SU-DHL-6 (cell line): ENCODE measurements at regions not wholly inside any gene's neighbourhood (a gene's known extent, or its start where the extent isn't known, plus 50 kb on each side); places are given as distances from the start of the nearest gene placed in this dataset.

ENCODE experiments used
- H2AFZ ChIP-seq: fragments of 200-600 bp; sonication (generic); 2 replicates; pipeline ENCODE4 v1.6.1; 2014; ENCODE audit warnings: low read depth, mild to moderate bottlenecking, moderate library complexity, mixed read lengths, antibody characterized with exemption, low read length; ENCODE audit not compliant: severe bottlenecking
- H3F3A ChIP-seq: fragments of 200-600 bp; shearing (Covaris generic); 2 replicates; pipeline ENCODE4 v1.6.0; 2016; ENCODE audit warnings: antibody characterized with exemption, mild to moderate bottlenecking; ENCODE audit not compliant: insufficient read depth
- H3K27ac ChIP-seq: fragments of 200-600 bp; sonication (generic); 2 replicates; pipeline ENCODE4 v1.5.1; 2016; ENCODE audit warnings: low read depth, mild to moderate bottlenecking, low read length, moderate library complexity, mixed read lengths
- H3K27me3 ChIP-seq: fragments of 200-600 bp; sonication (generic), shearing (Covaris generic); 2 replicates; pipeline ENCODE4 v1.6.0; 2014; ENCODE audit warnings: mild to moderate bottlenecking, low read length
- H3K36me3 ChIP-seq: fragments of 200-600 bp; sonication (generic); 2 replicates; pipeline ENCODE4 v1.6.1; 2014; ENCODE audit warnings: mild to moderate bottlenecking, low read length, mixed read lengths
- H3K4me2 ChIP-seq: fragments of 300-600, 200-600 bp; shearing (Covaris generic), sonication (generic); 2 replicates; pipeline ENCODE4 v1.6.0; 2014; ENCODE audit warnings: low read length, low read depth, mild to moderate bottlenecking; ENCODE audit not compliant: poor library complexity, severe bottlenecking
- H3K4me3 ChIP-seq: fragments of 200-600 bp; sonication (generic); 2 replicates; pipeline ENCODE4 v1.5.1; 2014; ENCODE audit warnings: antibody characterized with exemption, low read length, mild to moderate bottlenecking, mixed read lengths; ENCODE audit not compliant: insufficient read depth, poor library complexity, severe bottlenecking
- H3K79me2 ChIP-seq: fragments of 200-600 bp; sonication (generic); 2 replicates; pipeline ENCODE4 v1.6.1; 2014; ENCODE audit warnings: mild to moderate bottlenecking, low read length, moderate library complexity; ENCODE audit not compliant: insufficient read depth
- H3K9ac ChIP-seq: fragments of 200-600 bp; sonication (generic); 2 replicates; pipeline ENCODE4 v1.7.0; 2014; ENCODE audit warnings: mild to moderate bottlenecking, low read length
- H3K9me2 ChIP-seq: fragments of 200-600 bp; sonication (generic); replicated peaks from 2 replicates; pipeline ENCODE4 v1.6.1; 2014; ENCODE audit warnings: low read length; ENCODE audit not compliant: insufficient read depth
- H3K9me3 ChIP-seq: fragments of 200-600 bp; sonication (generic); 2 replicates; pipeline ENCODE4 v1.6.1; 2014; ENCODE audit warnings: low read length, mixed read lengths; ENCODE audit not compliant: insufficient read depth
- H4K20me1 ChIP-seq: fragments of 200-600 bp; sonication (generic); 2 replicates; pipeline ENCODE4 v1.6.1; 2014; ENCODE audit warnings: low read depth, mild to moderate bottlenecking, antibody characterized with exemption, low read length, moderate library complexity, mixed read lengths
- EZH2phosphoT487 ChIP-seq: fragments of 200-600 bp; sonication (generic), shearing (Covaris generic); conservative IDR thresholded peaks from 2 replicates; pipeline ENCODE4 v1.6.1; 2018; ENCODE audit warnings: mild to moderate bottlenecking, antibody characterized with exemption, low read length, moderate library complexity, mixed read lengths
- TF ChIP-seq, protein P1 (sequence below): fragments of 200-600 bp; sonication (generic); IDR thresholded peaks from one replicate; pipeline ENCODE4 v1.5.1; 2017; ENCODE audit warnings: antibody characterized with exemption, mild to moderate bottlenecking, low read length, moderate library complexity; ENCODE audit not compliant: insufficient read depth, poor library complexity, severe bottlenecking

DNA sequence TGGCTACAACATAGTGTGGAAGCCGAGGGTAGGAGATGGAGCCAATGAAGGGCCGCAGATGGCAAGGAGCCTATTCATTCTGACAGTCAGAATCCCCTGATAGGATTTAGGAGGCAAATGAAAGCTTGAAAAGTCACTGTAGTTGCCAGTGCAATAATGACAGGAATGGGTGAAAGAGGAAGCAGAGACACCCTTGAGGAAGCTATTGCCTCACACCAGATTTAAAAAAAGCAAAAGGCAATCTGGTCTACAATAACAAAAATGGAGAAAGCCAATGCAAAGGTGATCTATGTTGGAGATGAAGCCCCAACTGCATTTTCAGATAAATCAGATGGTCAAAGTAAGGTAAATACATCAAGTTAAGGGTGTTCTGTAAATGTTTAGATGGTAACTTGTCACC, 158.5 kb downstream of the TUBA3C start:
- Histone ChIP-seq H3K9me2 (no peaks in the 10 kb centered on the region), H3K36me3 (no peaks in the 10 kb centered on the region), H3F3A (no peaks in the 10 kb centered on the region), H3K9me3 (no peaks in the 10 kb centered on the region), H3K79me2 (no peaks in the 10 kb centered on the region), H3K9ac (no peak overlapping the region), H3K27ac (no peak overlapping the region), H3K27me3 (no peaks in the 10 kb centered on the region), H3K4me3 (no peak overlapping the region), H3K4me2 (no peak overlapping the region), H4K20me1 (no peaks in the 10 kb centered on the region), H2AFZ (no peak overlapping the region)
- no peak for TF ChIP-seq EZH2phosphoT487
- TF ChIP-seq, protein P1, sequence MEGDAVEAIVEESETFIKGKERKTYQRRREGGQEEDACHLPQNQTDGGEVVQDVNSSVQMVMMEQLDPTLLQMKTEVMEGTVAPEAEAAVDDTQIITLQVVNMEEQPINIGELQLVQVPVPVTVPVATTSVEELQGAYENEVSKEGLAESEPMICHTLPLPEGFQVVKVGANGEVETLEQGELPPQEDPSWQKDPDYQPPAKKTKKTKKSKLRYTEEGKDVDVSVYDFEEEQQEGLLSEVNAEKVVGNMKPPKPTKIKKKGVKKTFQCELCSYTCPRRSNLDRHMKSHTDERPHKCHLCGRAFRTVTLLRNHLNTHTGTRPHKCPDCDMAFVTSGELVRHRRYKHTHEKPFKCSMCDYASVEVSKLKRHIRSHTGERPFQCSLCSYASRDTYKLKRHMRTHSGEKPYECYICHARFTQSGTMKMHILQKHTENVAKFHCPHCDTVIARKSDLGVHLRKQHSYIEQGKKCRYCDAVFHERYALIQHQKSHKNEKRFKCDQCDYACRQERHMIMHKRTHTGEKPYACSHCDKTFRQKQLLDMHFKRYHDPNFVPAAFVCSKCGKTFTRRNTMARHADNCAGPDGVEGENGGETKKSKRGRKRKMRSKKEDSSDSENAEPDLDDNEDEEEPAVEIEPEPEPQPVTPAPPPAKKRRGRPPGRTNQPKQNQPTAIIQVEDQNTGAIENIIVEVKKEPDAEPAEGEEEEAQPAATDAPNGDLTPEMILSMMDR = no peak

DNA sequence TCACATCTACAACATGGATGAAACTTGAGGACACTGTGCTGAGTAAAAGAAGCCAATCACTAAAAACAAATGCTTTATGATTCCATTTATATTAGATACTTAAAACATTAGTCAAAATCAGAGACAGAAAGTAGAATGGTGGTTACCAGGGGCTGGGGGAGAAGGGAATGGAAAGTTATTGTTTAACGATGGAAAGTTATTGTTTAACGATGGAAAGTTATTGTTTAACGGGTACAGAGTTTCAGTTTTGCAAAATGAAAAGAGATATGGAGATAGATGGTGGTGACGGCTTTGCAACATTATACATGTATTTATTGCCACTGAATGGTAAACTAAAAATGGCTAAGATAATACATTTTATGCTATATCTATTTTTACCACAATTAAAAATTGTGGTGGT, 160.6 kb downstream of the TUBA3C start:
- Histone ChIP-seq H3K9me2 (no peaks in the 10 kb centered on the region), H3K4me2 (no peak overlapping the region), H3K27me3 (no peaks in the 10 kb centered on the region), H3K9me3 (no peaks in the 10 kb centered on the region), H3F3A (no peaks in the 10 kb centered on the region), H2AFZ (no peak overlapping the region), H3K9ac (no peak overlapping the region), H4K20me1 (no peaks in the 10 kb centered on the region), H3K36me3 (no peaks in the 10 kb centered on the region), H3K79me2 (no peaks in the 10 kb centered on the region), H3K27ac (no peak overlapping the region), H3K4me3 (no peak overlapping the region)
- no peak for TF ChIP-seq EZH2phosphoT487
- TF ChIP-seq, protein P1 = no peak

DNA sequence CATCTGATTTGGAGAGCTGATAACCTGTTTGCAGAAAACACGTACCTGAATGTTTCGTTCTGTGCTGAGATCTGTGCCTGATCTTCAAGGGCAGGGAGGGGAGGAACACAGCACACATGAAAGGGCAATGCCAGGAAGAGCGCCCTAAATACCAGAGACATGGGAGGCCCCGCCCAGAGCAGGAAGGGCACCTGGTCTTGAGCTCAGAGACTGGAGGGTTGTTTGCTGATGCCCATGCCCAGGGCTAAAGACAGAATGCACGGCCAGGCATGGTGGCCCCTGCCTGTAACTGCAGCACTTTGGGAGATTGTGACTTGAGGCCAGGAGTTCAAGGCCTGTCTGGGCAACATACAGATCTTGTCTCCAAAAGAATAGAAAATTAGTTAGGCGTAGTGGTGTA, 183.2 kb downstream of the TUBA3C start:
- Histone ChIP-seq H2AFZ (no peak overlapping the region), H3K4me3 (no peak overlapping the region), H3K36me3 (no peaks in the 10 kb centered on the region), H3K79me2 (no peaks in the 10 kb centered on the region), H3K9me3 (no peaks in the 10 kb centered on the region), H3K27ac (no peak overlapping the region), H3K9me2 (no peaks in the 10 kb centered on the region), H3F3A (no peaks in the 10 kb centered on the region), H3K27me3 (no peaks in the 10 kb centered on the region), H3K9ac (no peak overlapping the region), H3K4me2 (no peak overlapping the region), H4K20me1 (no peaks in the 10 kb centered on the region)
- TF ChIP-seq EZH2phosphoT487 = no peak
- TF ChIP-seq, protein P1 = no peak
